T-helper 1 cell treated with Interleukin-12 subunit alpha and Interleukin-12 subunit beta and Interleukin-4 antibody, amounts not matched to agents 30 μg/mL and 1 μg/mL, for 36 hours (primary cell): ENCODE measurements at regions not wholly inside any gene's neighbourhood (a gene's known extent, or its start where the extent isn't known, plus 50 kb on each side); places are given as distances from the start of the nearest gene placed in this dataset.

Experiments
- H3K27ac Mint-ChIP-seq: one replicate; pipeline ENCODE4 v1.8.0; 2021; ENCODE audit warnings: mild to moderate bottlenecking, mixed read lengths
- H3K27me3 Mint-ChIP-seq: one replicate; pipeline ENCODE4 v1.8.0; 2021; ENCODE audit warnings: low read depth, mixed read lengths
- H3K36me3 Mint-ChIP-seq: one replicate; pipeline ENCODE4 v1.8.0; 2021; ENCODE audit warnings: low read depth, mixed read lengths
- H3K4me1 Mint-ChIP-seq: one replicate; pipeline ENCODE4 v1.8.0; 2021; ENCODE audit warnings: low read depth, mixed read lengths
- H3K4me3 Mint-ChIP-seq: one replicate; pipeline ENCODE4 v1.8.0; 2021; ENCODE audit warnings: mild to moderate bottlenecking, moderate library complexity, mixed read lengths
- H3K9me3 Mint-ChIP-seq: one replicate; pipeline ENCODE4 v1.8.0; 2021; ENCODE audit warnings: mixed read lengths

GRCh38 chr22:34526681-34527080 lies 539.3 kb upstream of the ISX start:
- Mint-ChIP-seq H3K4me3 (no peak overlapping the region), H3K9me3 (no peaks in the 10 kb centered on the region), H3K27me3 (no peaks in the 10 kb centered on the region), H3K36me3 (no peaks in the 10 kb centered on the region), H3K4me1 (no peaks in the 10 kb centered on the region), H3K27ac (no peak overlapping the region)

DNA sequence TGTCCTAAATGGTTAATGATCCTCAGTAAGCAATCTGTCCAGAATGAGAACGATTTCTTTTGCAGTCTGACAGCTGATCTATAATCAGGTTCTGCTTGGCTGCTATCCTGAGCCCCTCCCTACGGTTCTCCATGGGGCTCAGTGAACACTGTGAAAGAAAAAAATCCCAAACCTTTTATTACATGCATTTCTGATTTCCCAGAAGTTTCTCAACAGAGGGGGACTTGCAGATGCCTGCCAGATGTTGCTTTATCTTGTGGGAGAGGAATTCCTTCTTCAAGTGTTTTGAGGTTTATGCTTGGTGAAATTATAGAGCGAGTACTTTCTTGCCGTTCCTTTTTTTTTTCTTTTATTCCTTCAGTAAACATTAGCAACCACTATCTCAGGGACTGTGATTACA lies 531.9 kb upstream of the ISX start:
- Mint-ChIP-seq H3K27me3 (no peaks in the 10 kb centered on the region), H3K36me3 (no peaks in the 10 kb centered on the region), H3K4me3 (no peak overlapping the region), H3K4me1 (no peaks in the 10 kb centered on the region), H3K9me3 (peaks cover 26% of the 10 kb centered on the region), H3K27ac (no peak overlapping the region)

DNA sequence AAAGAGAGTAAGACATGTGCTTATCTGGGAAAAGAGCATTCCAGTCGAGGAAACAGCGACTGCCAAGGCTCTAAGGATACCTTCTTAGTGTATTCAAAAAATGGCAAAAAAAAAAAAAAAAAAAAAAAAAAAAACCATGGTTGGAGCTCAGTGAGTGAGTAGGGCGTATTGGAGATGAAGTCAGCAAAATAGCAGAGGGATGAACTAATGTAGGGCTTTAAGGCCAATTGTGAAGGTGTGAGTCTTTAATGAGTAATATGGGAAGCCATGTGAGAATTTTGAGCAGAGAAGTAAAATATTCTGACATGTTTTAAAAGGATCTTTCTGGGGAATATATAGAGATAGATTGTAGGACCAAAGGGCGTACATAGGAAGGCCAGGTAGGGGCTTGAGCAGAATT lies 498.6 kb upstream of the ISX start:
- Mint-ChIP-seq H3K4me1 (no peaks in the 10 kb centered on the region), H3K36me3 (no peaks in the 10 kb centered on the region), H3K27ac (no peak overlapping the region), H3K27me3 (no peaks in the 10 kb centered on the region), H3K9me3 (peaks cover 14% of the 10 kb centered on the region), H3K4me3 (no peak overlapping the region)

GRCh38 chr22:34570408-34570807 lies 495.6 kb upstream of the ISX start:
- no peaks in the 10 kb centered on the region for H3K4me1 Mint-ChIP-seq
- no peaks in the 10 kb centered on the region for H3K27me3 Mint-ChIP-seq
- H3K27ac Mint-ChIP-seq, result no peak overlapping the region
- H3K36me3 Mint-ChIP-seq, result no peaks in the 10 kb centered on the region
- peaks cover 9% of the 10 kb centered on the region for H3K9me3 Mint-ChIP-seq
- no peak overlapping the region for H3K4me3 Mint-ChIP-seq

- Mint-ChIP-seq H3K9me3 (no peaks in the 10 kb centered on the region), H3K36me3 (no peaks in the 10 kb centered on the region), H3K27ac (peak overlapping the region; percentile 20), H3K4me1 (no peaks in the 10 kb centered on the region), H3K27me3 (no peaks in the 10 kb centered on the region), H3K4me3 (no peak overlapping the region)
Measured at GRCh38 chr22:34579519-34579918, 486.4 kb upstream of the ISX start.

- no peaks in the 10 kb centered on the region for H3K4me1 Mint-ChIP-seq
- no peaks in the 10 kb centered on the region for H3K36me3 Mint-ChIP-seq
- H3K27ac Mint-ChIP-seq, result no peak overlapping the region
- peaks cover 11% of the 10 kb centered on the region for H3K9me3 Mint-ChIP-seq
- no peaks in the 10 kb centered on the region for H3K27me3 Mint-ChIP-seq
- H3K4me3 Mint-ChIP-seq, result no peak overlapping the region
Measured at GRCh38 chr22:34587357-34588356, 478.3 kb upstream of the ISX start.

GRCh38 chr22:34588871-34589545 lies 476.9 kb upstream of the ISX start:
- H3K36me3 Mint-ChIP-seq, result no peaks in the 10 kb centered on the region
- H3K27ac Mint-ChIP-seq, result no peak overlapping the region
- peaks cover 11% of the 10 kb centered on the region for H3K9me3 Mint-ChIP-seq

DNA sequence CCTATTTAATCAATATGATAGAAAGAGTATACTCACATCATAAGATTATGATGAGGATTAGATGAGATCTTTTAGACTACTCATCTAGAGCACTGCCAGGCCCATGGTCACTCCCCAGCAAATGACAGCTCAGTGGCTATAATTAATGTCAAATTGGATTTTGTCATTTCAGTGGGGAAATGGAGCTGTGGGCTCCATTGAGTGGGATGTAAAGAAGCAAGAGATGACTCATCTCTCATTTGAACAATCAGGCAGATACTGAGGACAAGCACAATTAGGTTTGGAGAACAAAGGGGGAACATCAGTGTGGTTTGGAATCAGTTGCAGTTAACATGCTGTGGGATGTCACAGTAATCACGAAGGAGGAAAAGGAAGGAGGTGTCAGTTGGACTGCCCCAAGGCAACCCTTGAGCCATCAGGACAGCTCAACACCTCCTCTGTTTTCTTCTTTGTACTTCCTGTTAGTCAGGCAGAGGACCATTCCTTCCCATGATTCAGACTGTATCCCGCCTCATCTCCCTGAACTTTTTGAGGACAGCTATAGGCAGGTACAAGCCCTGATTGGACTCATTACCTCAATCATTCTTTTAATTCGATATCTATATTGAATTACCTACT lies 473.7 kb upstream of the ISX start:
- no peaks in the 10 kb centered on the region for H3K27me3 Mint-ChIP-seq
- H3K27ac Mint-ChIP-seq, result no peak overlapping the region
- no peaks in the 10 kb centered on the region for H3K36me3 Mint-ChIP-seq
- peaks cover 21% of the 10 kb centered on the region for H3K9me3 Mint-ChIP-seq
- H3K4me3 Mint-ChIP-seq, result no peak overlapping the region
- H3K4me1 Mint-ChIP-seq, result no peaks in the 10 kb centered on the region

More at GRCh38 chr22:34588871-34589545, 476.9 kb upstream of the ISX start:
- H3K4me3 Mint-ChIP-seq, result no peak overlapping the region
- no peaks in the 10 kb centered on the region for H3K4me1 Mint-ChIP-seq
- H3K27me3 Mint-ChIP-seq, result no peaks in the 10 kb centered on the region

GRCh38 chr22:34599567-34599966 lies 466.4 kb upstream of the ISX start:
- H3K36me3 Mint-ChIP-seq, result no peaks in the 10 kb centered on the region
- H3K4me1 Mint-ChIP-seq, result no peaks in the 10 kb centered on the region
- peaks cover 13% of the 10 kb centered on the region for H3K9me3 Mint-ChIP-seq
- H3K27me3 Mint-ChIP-seq, result no peaks in the 10 kb centered on the region
- H3K4me3 Mint-ChIP-seq, result no peak overlapping the region
- no peak overlapping the region for H3K27ac Mint-ChIP-seq

DNA sequence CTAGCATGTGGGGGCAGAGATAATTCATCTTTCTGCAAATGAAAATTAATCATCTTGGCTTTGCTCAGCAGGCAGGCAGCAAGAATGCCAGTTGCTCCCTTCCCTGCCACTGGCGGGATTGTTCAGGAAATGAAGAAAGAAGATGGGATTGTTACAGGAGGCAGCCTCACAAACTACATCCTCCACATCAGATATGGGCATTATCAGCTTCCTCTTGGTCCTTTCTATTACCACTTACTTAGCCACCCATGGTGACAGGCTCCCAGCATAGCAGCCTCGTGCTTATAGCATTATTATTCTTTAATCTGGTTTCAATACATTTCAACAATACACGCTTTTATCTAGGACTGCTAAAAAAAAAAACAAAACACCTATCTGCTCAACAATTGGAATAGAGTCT lies 461.6 kb upstream of the ISX start:
- H3K27ac Mint-ChIP-seq, result no peak overlapping the region
- no peak overlapping the region for H3K4me3 Mint-ChIP-seq
- H3K36me3 Mint-ChIP-seq, result no peaks in the 10 kb centered on the region
- peaks cover 13% of the 10 kb centered on the region for H3K9me3 Mint-ChIP-seq
- H3K27me3 Mint-ChIP-seq, result no peaks in the 10 kb centered on the region
- no peaks in the 10 kb centered on the region for H3K4me1 Mint-ChIP-seq

- no peak overlapping the region for H3K27ac Mint-ChIP-seq
- no peaks in the 10 kb centered on the region for H3K4me1 Mint-ChIP-seq
- no peak overlapping the region for H3K4me3 Mint-ChIP-seq
- peaks cover 16% of the 10 kb centered on the region for H3K9me3 Mint-ChIP-seq
- H3K36me3 Mint-ChIP-seq, result no peaks in the 10 kb centered on the region
- H3K27me3 Mint-ChIP-seq, result no peaks in the 10 kb centered on the region
Measured at GRCh38 chr22:34608106-34608505, 457.9 kb upstream of the ISX start.

DNA sequence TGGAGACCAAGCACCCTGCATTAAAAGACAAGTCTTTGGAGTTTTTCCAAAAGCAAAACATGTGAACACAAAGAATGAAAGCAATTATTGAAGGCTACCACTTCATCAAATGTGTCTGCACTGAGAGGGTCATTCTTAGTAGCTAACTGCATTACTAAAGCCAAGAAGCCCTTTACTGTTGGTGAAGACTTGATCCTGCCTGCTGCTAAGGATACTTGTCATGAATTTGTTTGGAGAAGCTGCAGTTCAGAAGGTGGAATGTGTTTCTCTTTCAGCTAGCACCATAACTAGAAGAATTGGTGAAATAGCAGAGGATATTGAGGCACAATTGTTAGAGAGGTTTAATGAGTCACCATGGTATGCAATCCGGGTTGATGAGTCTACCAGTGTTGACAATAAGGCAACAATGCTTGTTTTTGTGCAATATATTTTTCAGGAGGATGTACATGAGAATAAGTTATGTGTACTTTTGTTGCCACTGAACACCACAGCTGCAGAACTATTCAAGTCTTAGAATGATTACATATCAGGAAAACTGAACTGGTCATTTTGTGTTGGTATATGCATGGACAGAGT lies 457.3 kb upstream of the ISX start:
- no peak overlapping the region for H3K4me3 Mint-ChIP-seq
- no peaks in the 10 kb centered on the region for H3K4me1 Mint-ChIP-seq
- H3K36me3 Mint-ChIP-seq, result no peaks in the 10 kb centered on the region
- no peak overlapping the region for H3K27ac Mint-ChIP-seq
- no peaks in the 10 kb centered on the region for H3K27me3 Mint-ChIP-seq
- H3K9me3 Mint-ChIP-seq, result peaks cover 21% of the 10 kb centered on the region

DNA sequence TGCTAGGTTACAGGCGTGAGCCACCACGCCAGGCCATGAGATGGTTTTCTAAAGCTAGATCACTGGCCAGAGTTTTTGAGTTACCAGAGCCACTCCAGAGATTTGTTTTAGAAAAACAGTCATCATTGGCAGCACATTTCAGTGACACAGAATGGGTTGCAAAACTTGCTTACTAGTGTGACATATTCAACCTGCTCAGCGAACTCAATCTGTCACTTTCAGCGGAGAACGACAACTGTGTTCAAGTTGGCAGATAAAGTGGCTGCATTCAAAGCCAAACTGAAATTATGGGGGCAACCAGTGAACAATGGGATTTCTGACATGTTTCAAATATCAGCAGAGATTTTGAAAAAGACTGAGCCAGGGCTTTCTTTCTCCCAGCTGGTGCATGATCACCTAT lies 456.3 kb upstream of the ISX start:
- no peak overlapping the region for H3K27ac Mint-ChIP-seq
- no peaks in the 10 kb centered on the region for H3K4me1 Mint-ChIP-seq
- H3K9me3 Mint-ChIP-seq, result peaks cover 23% of the 10 kb centered on the region
- no peak overlapping the region for H3K4me3 Mint-ChIP-seq
- H3K27me3 Mint-ChIP-seq, result no peaks in the 10 kb centered on the region
- no peaks in the 10 kb centered on the region for H3K36me3 Mint-ChIP-seq

GRCh38 chr22:34620161-34620560 lies 445.8 kb upstream of the ISX start:
- Mint-ChIP-seq H3K4me3 (no peak overlapping the region), H3K36me3 (no peaks in the 10 kb centered on the region), H3K4me1 (no peaks in the 10 kb centered on the region), H3K9me3 (peaks cover 13% of the 10 kb centered on the region), H3K27ac (no peak overlapping the region), H3K27me3 (no peaks in the 10 kb centered on the region)
